Neural cell (in vitro differentiated cells): ENCODE measurements at regions not wholly inside any gene's neighbourhood (a gene's known extent, or its start where the extent isn't known, plus 50 kb on each side); places are given as distances from the start of the nearest gene placed in this dataset.

ENCODE experiments used
- CTCF ChIP-seq: fragments of 450-650 bp; IDR thresholded peaks from 2 replicates; pipeline ENCODE4 v1.5.1; 2014; ENCODE audit warnings: antibody characterized with exemption, mild to moderate bottlenecking, moderate library complexity; ENCODE audit not compliant: poor library complexity, severe bottlenecking
- EP300 ChIP-seq: fragments of 450-650 bp; conservative IDR thresholded peaks from 2 replicates; pipeline ENCODE4 v1.6.1; 2014; ENCODE audit warnings: antibody characterized with exemption, mild to moderate bottlenecking, moderate library complexity; ENCODE audit not compliant: poor library complexity, severe bottlenecking
- EZH2 ChIP-seq: fragments of 200-600, 300-800 bp; shearing (Covaris generic), sonication (generic); IDR thresholded peaks from 2 replicates; pipeline ENCODE4 v1.6.1; 2014; ENCODE audit warnings: antibody characterized with exemption, low read length, borderline replicate concordance, mild to moderate bottlenecking; ENCODE audit not compliant: insufficient read depth, poor library complexity, severe bottlenecking
- MXI1 ChIP-seq: fragments of 450-650 bp; conservative IDR thresholded peaks from 2 replicates; pipeline ENCODE4 v1.6.1; 2014; ENCODE audit warnings: antibody characterized with exemption, mild to moderate bottlenecking; ENCODE audit not compliant: poor library complexity, severe bottlenecking
- POLR2AphosphoS5 ChIP-seq: IDR thresholded peaks from 2 replicates; pipeline ENCODE4 v1.6.1; 2012
- RAD21 ChIP-seq: fragments of 450-650 bp; conservative IDR thresholded peaks from 2 replicates; pipeline ENCODE4 v1.6.1; 2014; ENCODE audit warnings: antibody characterized with exemption, mild to moderate bottlenecking, moderate library complexity
- REST ChIP-seq: IDR thresholded peaks from 2 replicates; pipeline ENCODE4 v1.6.1; 2012; ENCODE audit warnings: borderline replicate concordance
- SMC3 ChIP-seq: fragments of 450-650 bp; conservative IDR thresholded peaks from 2 replicates; pipeline ENCODE4 v1.6.1; 2014; ENCODE audit warnings: antibody characterized with exemption, mild to moderate bottlenecking, moderate library complexity; ENCODE audit not compliant: poor library complexity
- TAF1 ChIP-seq: IDR thresholded peaks from 2 replicates; pipeline ENCODE4 v1.6.1; 2012; ENCODE audit warnings: low read depth

- TF ChIP-seq MXI1 (no peak), RAD21 (no peak), CTCF (no peak), TAF1 (no peak), POLR2AphosphoS5 (no peak), EZH2 (no peak), SMC3 (no peak), EP300 (no peak), REST (no peak)
Measured at GRCh38 chr18:28781616-28782362, 604.9 kb upstream of the CDH2 start.
